K562 (cell line): ENCODE measurements at regions not wholly inside any gene's neighbourhood (a gene's known extent, or its start where the extent isn't known, plus 50 kb on each side); places are given as distances from the start of the nearest gene placed in this dataset.
"Not testable (repeated sequence)": the region's sequence is repeated elsewhere in the genome, so short reads cannot be mapped to it uniquely, and the experiment has no call there.

Experiments used
- ATAC-seq: fragments of 200-7000 bp; cut with Tn5 transposase; 3 replicates; pipeline ENCODE4 v1.9.1; 2020; ENCODE audit warnings: moderate library complexity
- BruUV-seq: library from RNA; stranded (reverse); fragments of 400-500 nt; replicated peaks from 2 replicates; lab custom pipeline; 2021; lab: Mats Ljungman, UMichigan
- CTCF ChIA-PET: fragments of 300-600 bp; formaldehyde crosslinking; extraction: SDS; loops from one replicate; lab custom pipeline; 2021; ENCODE audit warnings: low intra/inter-chr PET ratio; lab: Yijun Ruan, JAX
- POLR2A ChIA-PET: fragments of 300-600, 350-650 bp; sonication (Branson Sonifier 250); formaldehyde crosslinking; extraction: SDS; loops from one replicate; lab custom pipeline; 2021; ENCODE audit warnings: antibody characterized with exemption, inconsistent platforms; lab: Yijun Ruan, JAX
- DNase-seq, 4 experiments: peaks; one replicate each; pipeline versions ENCODE4 v3.0.0 to v3.0.0-alpha.2; 2011 to 2018; ENCODE audit warnings: low spot score in 3 of 4, mixed read lengths in 3 of 4; ENCODE audit errors: extremely low read depth in 1 of 4
- FAIRE-seq: peaks from 2 replicates; lab custom pipeline; 2011; peaks lifted over from hg19 to GRCh38; lab: Jason Lieb, UNC
- H2AFZ ChIP-seq: 2 replicates; pipeline ENCODE4 v1.6.0; 2011; ENCODE audit warnings: low read depth, low read length, control low read depth, inconsistent platforms
- H3K27ac ChIP-seq: fragments of 200-600 bp; 3 replicates; pipeline ENCODE4 v1.8.0; 2011; ENCODE audit warnings: low read depth, mild to moderate bottlenecking, control low read depth, inconsistent platforms, low read length, moderate library complexity, mixed read lengths; ENCODE audit errors: extremely low read depth
- H3K27me3 ChIP-seq, 2 experiments: fragments of 300-600 bp in 1 of 2; 2 replicates in 1 of 2; 3 replicates in 1 of 2; pipeline versions ENCODE4 v1.6.0 to v1.8.0; 2011; ENCODE audit warnings: inconsistent platforms in 2 of 2, low read length in 2 of 2, mild to moderate bottlenecking in 1 of 2, mixed read lengths in 1 of 2, moderate library complexity in 1 of 2; ENCODE audit not compliant: control insufficient read depth in 2 of 2, insufficient read depth in 2 of 2
- H3K36me3 ChIP-seq: fragments of 300-600 bp; 3 replicates; pipeline ENCODE4 v1.8.0; 2011; ENCODE audit warnings: mild to moderate bottlenecking, low read length, inconsistent platforms; ENCODE audit not compliant: control insufficient read depth, insufficient read depth
- H3K4me1 ChIP-seq, 2 experiments: fragments of 200-600 bp in 1 of 2; replicated peaks in 1 of 2; 2 replicates in 1 of 2; 3 replicates in 1 of 2; pipeline versions ENCODE4 v1.5.1 to v1.8.0; 2011; ENCODE audit warnings: inconsistent platforms in 2 of 2, low read length in 2 of 2, mild to moderate bottlenecking in 1 of 2, mixed read lengths in 1 of 2, moderate library complexity in 1 of 2; ENCODE audit not compliant: control insufficient read depth in 2 of 2, insufficient read depth in 2 of 2
- H3K4me2 ChIP-seq: 2 replicates; pipeline ENCODE4 v1.6.1; 2011; ENCODE audit warnings: low read length, control low read depth, inconsistent platforms, mixed read lengths; ENCODE audit not compliant: insufficient read depth
- H3K4me3 ChIP-seq: fragments of 200-600 bp; sonication (generic), shearing (Covaris generic); 2 replicates; pipeline ENCODE4 v1.5.1; 2016; ENCODE audit warnings: control low read depth, inconsistent platforms
- H3K79me2 ChIP-seq: fragments of 200-600 bp; 3 replicates; pipeline ENCODE4 v1.8.0; 2011; ENCODE audit warnings: low read length, inconsistent platforms; ENCODE audit not compliant: control insufficient read depth, insufficient read depth
- H3K9ac ChIP-seq, 2 experiments: 2 replicates each; pipeline versions ENCODE4 v1.6.0 to v1.6.1; 2011; ENCODE audit warnings: low read depth in 2 of 2, low read length in 2 of 2, control low read depth in 1 of 2, inconsistent platforms in 1 of 2, mild to moderate bottlenecking in 1 of 2, mixed read lengths in 1 of 2; ENCODE audit not compliant: insufficient read depth in 1 of 2
- H3K9me1 ChIP-seq: one replicate; pipeline ENCODE4 v1.6.0; 2011; ENCODE audit warnings: inconsistent platforms, mild to moderate bottlenecking, low read length, moderate library complexity; ENCODE audit not compliant: control insufficient read depth, insufficient read depth
- H3K9me3 ChIP-seq: replicated peaks from 2 replicates; pipeline ENCODE4 v1.5.1; 2011; ENCODE audit warnings: low read depth, low read length, inconsistent platforms; ENCODE audit not compliant: control insufficient read depth, insufficient read depth
- H4K20me1 ChIP-seq: replicated peaks from 2 replicates; pipeline ENCODE4 v1.6.1; 2011; ENCODE audit warnings: low read length, inconsistent platforms, mixed read lengths; ENCODE audit not compliant: control insufficient read depth, insufficient read depth
- C11orf30 ChIP-seq: fragments of 450-650 bp; IDR thresholded peaks from 2 replicates; pipeline ENCODE4 v1.6.1; 2016; ENCODE audit warnings: low read depth, mild to moderate bottlenecking
- KLF1 ChIP-seq: fragments of 450-650 bp; IDR thresholded peaks from 2 replicates; pipeline ENCODE4 v1.6.1; 2016; ENCODE audit warnings: missing genetic modification characterization, missing compliant biosample characterization
- MAFG ChIP-seq: fragments of 450-650 bp; conservative IDR thresholded peaks from 2 replicates; pipeline ENCODE4 v1.6.1; 2016; ENCODE audit warnings: missing genetic modification characterization, missing compliant biosample characterization
- NCOR1 ChIP-seq: fragments of 450-650 bp; IDR thresholded peaks from 2 replicates; pipeline ENCODE4 v1.6.1; 2016; ENCODE audit warnings: mild to moderate bottlenecking, moderate library complexity
- ZNF316 ChIP-seq: fragments of 450-650 bp; IDR thresholded peaks from 2 replicates; pipeline ENCODE4 v1.6.1; 2016
- WGBS: fragments of 100-300 bp; shearing (Covaris generic); methylation state at CpG from one replicate; pipeline ENCODE4 v1.1.6; 2016; ENCODE audit warnings: low coverage, mixed read lengths; ENCODE audit not compliant: insufficient coverage; ENCODE audit errors: missing lambda C conversion rate; 5-methylcytosine and 5-hydroxymethylcytosine counted together
- in situ Hi-C: fragments of 300-500 bp; cut with MboI; formaldehyde crosslinking; loops from 4 replicates; pipeline ENCODE4 v1.15.0; 2018; ENCODE audit warnings: inconsistent platforms, mixed read lengths
- intact Hi-C: fragments of 100-400 bp; cut with micrococcal nuclease; formaldehyde crosslinking; loops from 2 replicates; pipeline ENCODE4 v1.14.2; 2022

DNA sequence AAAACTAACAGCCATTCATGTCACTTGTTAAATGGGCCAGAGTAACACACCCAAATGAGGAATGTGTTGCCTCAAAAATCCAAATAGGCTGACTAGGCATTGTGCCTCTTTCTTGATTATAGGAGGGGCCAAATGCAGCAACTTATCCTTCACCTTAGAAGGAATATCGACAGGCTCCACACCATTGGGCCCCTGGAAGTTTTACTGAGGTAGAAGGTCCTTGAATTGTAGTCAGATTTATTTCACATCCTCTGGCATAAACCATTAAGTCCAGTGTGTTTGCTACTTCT, 85.2 kb upstream of the CYRIA start:
- H3K27me3 ChIP-seq, H3K27ac ChIP-seq, FAIRE-seq, CTCF ChIA-PET, H3K9me3 ChIP-seq, H3K9me1 ChIP-seq, H2AFZ ChIP-seq, H3K79me2 ChIP-seq, H3K4me3 ChIP-seq, H3K4me2 ChIP-seq, H3K36me3 ChIP-seq, H3K9ac ChIP-seq, BruUV-seq, H4K20me1 ChIP-seq, DNase-seq, ATAC-seq: not testable (repeated sequence)
- intact Hi-C loops (loop anchor here (10.0 kb wide), 1 partner anchor 806 kb away; the partner anchor contains the start of gene MYCN), in situ Hi-C loops (loop anchor here (5.0 to 25.0 kb wide), 3 partner anchors 129 to 814 kb away; partner anchors contain the start of gene MYCN)
- 0 out of 2 replicates have a peak, but pooled peaks have one; percentile 7 for TF ChIP-seq MAFG
- peak; percentile 67 for TF ChIP-seq KLF1 (tag)
- TF ChIP-seq ZNF316 = peak; percentile 53; the same call in 1 of the 2 replicates
- TF ChIP-seq NCOR1 = 0 out of 2 replicates have a peak, but pooled peaks have one; percentile 3
- peak; percentile 44; the same call in 1 of the 2 replicates for TF ChIP-seq C11orf30
- peaks cover 13 to 30% of the 10 kb centered on the region in 2 experiments for H3K4me1 ChIP-seq
- 7% methylated on average over 1 of the region's 1 CpG for WGBS
- POLR2A ChIA-PET = interaction anchor here (1.0 kb wide), 1 partner anchor 12 kb away, joined by 3 read pairs; no protein-coding TSS in a partner anchor
